Prostate gland (tissue), 2 donors: ENCODE measurements at regions not wholly inside any gene's neighbourhood (a gene's known extent, or its start where the extent isn't known, plus 50 kb on each side); places are given as distances from the start of the nearest gene placed in this dataset.

Source experiments
- DNase-seq: peaks from one replicate; pipeline ENCODE4 v3.0.0-alpha.2; 2019; ENCODE audit warnings: low spot score
- H3K27ac ChIP-seq, 2 donors: fragments of 200-600 bp; sonication (generic); 2 replicates each; pipeline ENCODE4 v1.5.1; 2017 to 2019
- H3K27me3 ChIP-seq: fragments of 200-600 bp; sonication (generic); replicated peaks from 2 replicates; pipeline ENCODE4 v1.5.1; 2019; ENCODE audit not compliant: insufficient read depth
- H3K36me3 ChIP-seq, 2 donors: fragments of 200-600 bp; sonication (generic); 1 replicate in 1 of 2; 2 replicates in 1 of 2; pipeline versions ENCODE4 v1.5.1 to v1.8.1; 2017 to 2019
- H3K4me1 ChIP-seq: fragments of 200-600 bp; sonication (generic); replicated peaks from 2 replicates; pipeline ENCODE4 v1.5.1; 2019
- H3K4me3 ChIP-seq, 2 donors: fragments of 200-600 bp; sonication (generic); 2 replicates each; pipeline ENCODE4 v1.5.1; 2017 to 2019
- H3K9me3 ChIP-seq: fragments of 200-600 bp; sonication (generic); 2 replicates; pipeline ENCODE4 v1.5.1; 2017
- POLR2A ChIP-seq: fragments of 450-650 bp; IDR thresholded peaks from one replicate; pipeline ENCODE4 v1.6.1; 2016; ENCODE audit warnings: antibody characterized with exemption, mild to moderate bottlenecking
- POLR2AphosphoS5 ChIP-seq: sonication (generic); formaldehyde crosslinking; IDR thresholded peaks from one replicate; pipeline ENCODE4 v1.6.1; 2017; ENCODE audit warnings: antibody characterized with exemption
- WGBS: methylation state at CpG from one replicate; pipeline ENCODE4 v1.1.5; 2018; 5-methylcytosine and 5-hydroxymethylcytosine counted together
- intact Hi-C: fragments of 100-400 bp; cut with DNase I; formaldehyde crosslinking; loops from one replicate; pipeline ENCODE4 v1.14.2; 2022
- TF ChIP-seq, protein P1 (sequence below), 4 experiments: fragments of 200-600 bp in 2 of 4; fragments of 450-650 bp in 2 of 4; sonication (generic) in 2 of 4; IDR thresholded peaks; 1 replicate in 3 of 4; 2 replicates in 1 of 4; pipeline ENCODE4 v1.5.1; 2016 to 2019; ENCODE audit warnings: antibody characterized with exemption in 4 of 4, mild to moderate bottlenecking in 2 of 4, moderate library complexity in 2 of 4

- no peak for TF ChIP-seq POLR2A
- TF ChIP-seq POLR2AphosphoS5 = no peak
- TF ChIP-seq, protein P1, sequence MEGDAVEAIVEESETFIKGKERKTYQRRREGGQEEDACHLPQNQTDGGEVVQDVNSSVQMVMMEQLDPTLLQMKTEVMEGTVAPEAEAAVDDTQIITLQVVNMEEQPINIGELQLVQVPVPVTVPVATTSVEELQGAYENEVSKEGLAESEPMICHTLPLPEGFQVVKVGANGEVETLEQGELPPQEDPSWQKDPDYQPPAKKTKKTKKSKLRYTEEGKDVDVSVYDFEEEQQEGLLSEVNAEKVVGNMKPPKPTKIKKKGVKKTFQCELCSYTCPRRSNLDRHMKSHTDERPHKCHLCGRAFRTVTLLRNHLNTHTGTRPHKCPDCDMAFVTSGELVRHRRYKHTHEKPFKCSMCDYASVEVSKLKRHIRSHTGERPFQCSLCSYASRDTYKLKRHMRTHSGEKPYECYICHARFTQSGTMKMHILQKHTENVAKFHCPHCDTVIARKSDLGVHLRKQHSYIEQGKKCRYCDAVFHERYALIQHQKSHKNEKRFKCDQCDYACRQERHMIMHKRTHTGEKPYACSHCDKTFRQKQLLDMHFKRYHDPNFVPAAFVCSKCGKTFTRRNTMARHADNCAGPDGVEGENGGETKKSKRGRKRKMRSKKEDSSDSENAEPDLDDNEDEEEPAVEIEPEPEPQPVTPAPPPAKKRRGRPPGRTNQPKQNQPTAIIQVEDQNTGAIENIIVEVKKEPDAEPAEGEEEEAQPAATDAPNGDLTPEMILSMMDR (IDR thresholded peaks at IDR 0.05) = no peak
- Histone ChIP-seq H3K9me3 (no peaks in the 10 kb centered on the region), H3K27ac (no peak overlapping the region), H3K4me3 (no peak overlapping the region), H3K4me1 (no peaks in the 10 kb centered on the region), H3K36me3 (no peaks in the 10 kb centered on the region), H3K27me3 (no peaks in the 10 kb centered on the region)
- no peak for DNase-seq
- WGBS = 65% methylated on average over 18 of the region's 18 CpGs
- intact Hi-C loops = no loop called here
These were observed 236.5 kb downstream of the DRD1 start for GRCh38 chr5:175207321-175208040.

GRCh38 chr5:175206669-175207068, 237.3 kb downstream of the DRD1 start:
- Histone ChIP-seq H3K36me3 (no peaks in the 10 kb centered on the region), H3K4me3 (no peak overlapping the region), H3K4me1 (no peaks in the 10 kb centered on the region), H3K9me3 (no peaks in the 10 kb centered on the region), H3K27ac (no peak overlapping the region), H3K27me3 (no peaks in the 10 kb centered on the region)
- WGBS = 46% methylated on average over 4 of the region's 4 CpGs
- TF ChIP-seq, protein P1 (IDR thresholded peaks at IDR 0.05) = no peak
- TF ChIP-seq POLR2AphosphoS5 (no peak), POLR2A (no peak)
- no peak for DNase-seq
- intact Hi-C loops = no loop called here

DNA sequence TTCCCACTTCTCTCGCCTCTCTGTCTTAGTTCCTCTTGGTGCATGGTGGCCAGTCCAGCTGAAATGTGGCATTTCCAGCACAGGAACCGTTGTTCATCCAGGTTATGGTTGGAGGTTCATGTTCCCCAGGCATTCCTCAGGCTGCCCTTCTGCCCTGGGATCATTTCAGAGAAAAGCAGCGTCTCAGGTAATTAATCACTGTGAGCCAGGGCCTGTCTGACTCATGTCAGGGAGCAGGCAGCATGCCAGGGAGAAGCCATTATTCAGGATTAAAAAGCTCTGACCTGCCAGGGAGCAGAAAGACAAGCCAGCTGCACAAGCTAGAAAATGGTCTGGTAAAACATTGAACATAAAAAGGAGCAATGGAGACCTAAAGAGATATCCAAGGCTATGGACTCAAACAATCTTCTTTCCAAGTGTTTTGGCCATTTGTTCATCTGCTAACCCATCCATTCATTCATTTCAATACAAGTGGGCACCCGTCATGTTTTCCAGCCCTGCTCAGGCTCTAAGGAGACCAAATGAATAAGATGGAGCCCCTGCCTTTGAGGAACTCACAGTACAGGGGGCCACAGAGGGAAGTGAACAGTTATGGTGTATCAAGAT, 241.4 kb downstream of the DRD1 start:
- DNase-seq = no peak
- H3K4me1 ChIP-seq = no peaks in the 10 kb centered on the region
- WGBS = 42% methylated on average over 4 of the region's 4 CpGs
- H3K9me3 ChIP-seq = no peaks in the 10 kb centered on the region
- no peak overlapping the region for H3K4me3 ChIP-seq
- intact Hi-C loops = no loop called here
- TF ChIP-seq POLR2A (no peak), POLR2AphosphoS5 (no peak)
- TF ChIP-seq, protein P1 (IDR thresholded peaks at IDR 0.05) = no peak
- H3K27me3 ChIP-seq = no peaks in the 10 kb centered on the region
- H3K27ac ChIP-seq = no peak overlapping the region
- no peaks in the 10 kb centered on the region for H3K36me3 ChIP-seq

GRCh38 chr5:175201393-175201792, 242.6 kb downstream of the DRD1 start:
- H3K36me3 ChIP-seq = no peaks in the 10 kb centered on the region
- no peak for TF ChIP-seq POLR2A
- H3K27me3 ChIP-seq = no peaks in the 10 kb centered on the region
- intact Hi-C loops = no loop called here
- H3K4me3 ChIP-seq = no peak overlapping the region
- DNase-seq = no peak
- H3K4me1 ChIP-seq = no peaks in the 10 kb centered on the region
- no peaks in the 10 kb centered on the region for H3K9me3 ChIP-seq
- no peak overlapping the region for H3K27ac ChIP-seq
- 79% methylated on average over 5 of the region's 5 CpGs for WGBS

DNA sequence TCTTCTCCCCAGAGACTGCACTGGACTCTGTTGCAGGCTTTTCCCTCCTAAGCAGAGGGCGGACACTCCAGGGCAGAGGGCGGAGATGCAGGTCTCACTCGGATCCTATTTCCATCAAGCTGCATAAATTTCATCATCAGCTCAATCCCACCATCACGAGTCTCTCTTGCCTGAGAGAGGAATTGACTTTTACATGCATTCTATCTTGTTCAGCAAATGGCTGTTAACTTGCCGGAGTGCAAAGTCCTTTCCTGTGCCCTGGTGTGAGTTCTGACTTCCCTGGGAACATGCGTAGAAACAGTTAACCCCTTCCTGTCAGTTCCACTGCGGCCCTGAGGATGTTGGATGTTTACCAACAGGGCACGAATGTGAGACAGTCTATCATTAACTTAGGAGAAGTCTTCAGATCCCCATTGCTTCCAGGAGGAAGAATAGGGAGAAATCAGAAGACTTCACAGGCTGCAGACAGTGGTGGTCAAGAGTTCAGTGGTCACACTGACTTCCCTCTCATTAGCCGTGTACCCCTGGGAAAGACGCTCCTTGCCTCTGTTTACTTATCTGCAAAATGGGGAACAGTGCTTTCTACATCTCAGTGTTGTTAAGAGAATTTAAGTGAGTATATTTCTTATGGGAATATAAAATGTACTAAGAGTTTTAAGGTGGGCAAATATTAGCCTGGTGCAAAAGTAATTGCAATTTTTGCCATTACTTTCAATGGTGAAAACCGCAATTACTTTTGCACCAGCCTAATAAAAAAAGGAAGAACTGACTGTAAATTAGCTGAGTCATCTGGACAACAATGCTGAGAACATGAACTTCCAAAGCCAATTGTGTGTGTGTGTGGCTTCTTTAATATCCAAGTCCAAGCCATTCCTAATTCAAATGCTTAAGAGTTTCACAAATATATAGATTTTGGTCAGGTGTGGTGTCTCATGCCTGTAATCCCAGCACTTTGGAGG, 248.0 kb downstream of the DRD1 start:
- TF ChIP-seq POLR2A (no peak), POLR2AphosphoS5 (no peak)
- Histone ChIP-seq H3K27ac (no peak overlapping the region), H3K9me3 (no peaks in the 10 kb centered on the region), H3K4me1 (no peaks in the 10 kb centered on the region), H3K27me3 (no peaks in the 10 kb centered on the region), H3K4me3 (no peak overlapping the region), H3K36me3 (no peaks in the 10 kb centered on the region)
- no peak for DNase-seq
- 46% methylated on average over 11 of the region's 11 CpGs for WGBS
- intact Hi-C loops = no loop called here
